Suprapubic skin (tissue), 4 donors: ENCODE measurements at regions not wholly inside any gene's neighbourhood (a gene's known extent, or its start where the extent isn't known, plus 50 kb on each side); places are given as distances from the start of the nearest gene placed in this dataset.

Experiments
- POLR2A ChIP-seq, 2 donors: fragments of 450-650 bp; IDR thresholded peaks; one replicate each; pipeline ENCODE4 v1.6.1; 2017; ENCODE audit warnings: antibody characterized with exemption in 2 of 2, mild to moderate bottlenecking in 2 of 2, moderate library complexity in 2 of 2
- POLR2AphosphoS5 ChIP-seq, 3 donors: sonication (generic); formaldehyde crosslinking; IDR thresholded peaks; one replicate each; pipeline ENCODE4 v1.6.1; 2017; ENCODE audit warnings: antibody characterized with exemption in 3 of 3
- TF ChIP-seq, protein P1 (sequence below), 2 donors: fragments of 200-600 bp in 1 of 2; fragments of 450-650 bp in 1 of 2; sonication (generic) in 1 of 2; IDR thresholded peaks; one replicate each; pipeline ENCODE4 v1.5.1; 2016 to 2019; ENCODE audit warnings: antibody characterized with exemption in 2 of 2, mild to moderate bottlenecking in 1 of 2, moderate library complexity in 1 of 2

GRCh38 chr11:70596091-70596490, 197.8 kb downstream of the CTTN start:
- TF ChIP-seq POLR2AphosphoS5 (IDR thresholded peaks at IDR 0.05) = no peak
- TF ChIP-seq, protein P1, sequence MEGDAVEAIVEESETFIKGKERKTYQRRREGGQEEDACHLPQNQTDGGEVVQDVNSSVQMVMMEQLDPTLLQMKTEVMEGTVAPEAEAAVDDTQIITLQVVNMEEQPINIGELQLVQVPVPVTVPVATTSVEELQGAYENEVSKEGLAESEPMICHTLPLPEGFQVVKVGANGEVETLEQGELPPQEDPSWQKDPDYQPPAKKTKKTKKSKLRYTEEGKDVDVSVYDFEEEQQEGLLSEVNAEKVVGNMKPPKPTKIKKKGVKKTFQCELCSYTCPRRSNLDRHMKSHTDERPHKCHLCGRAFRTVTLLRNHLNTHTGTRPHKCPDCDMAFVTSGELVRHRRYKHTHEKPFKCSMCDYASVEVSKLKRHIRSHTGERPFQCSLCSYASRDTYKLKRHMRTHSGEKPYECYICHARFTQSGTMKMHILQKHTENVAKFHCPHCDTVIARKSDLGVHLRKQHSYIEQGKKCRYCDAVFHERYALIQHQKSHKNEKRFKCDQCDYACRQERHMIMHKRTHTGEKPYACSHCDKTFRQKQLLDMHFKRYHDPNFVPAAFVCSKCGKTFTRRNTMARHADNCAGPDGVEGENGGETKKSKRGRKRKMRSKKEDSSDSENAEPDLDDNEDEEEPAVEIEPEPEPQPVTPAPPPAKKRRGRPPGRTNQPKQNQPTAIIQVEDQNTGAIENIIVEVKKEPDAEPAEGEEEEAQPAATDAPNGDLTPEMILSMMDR (IDR thresholded peaks at IDR 0.05) = no peak
- TF ChIP-seq POLR2A (IDR thresholded peaks at IDR 0.05) = no peak
